ENCODE measurements at regions not wholly inside any gene's neighbourhood (a gene's known extent, or its start where the extent isn't known, plus 50 kb on each side); places are given as distances from the start of the nearest gene placed in this dataset.

DNA sequence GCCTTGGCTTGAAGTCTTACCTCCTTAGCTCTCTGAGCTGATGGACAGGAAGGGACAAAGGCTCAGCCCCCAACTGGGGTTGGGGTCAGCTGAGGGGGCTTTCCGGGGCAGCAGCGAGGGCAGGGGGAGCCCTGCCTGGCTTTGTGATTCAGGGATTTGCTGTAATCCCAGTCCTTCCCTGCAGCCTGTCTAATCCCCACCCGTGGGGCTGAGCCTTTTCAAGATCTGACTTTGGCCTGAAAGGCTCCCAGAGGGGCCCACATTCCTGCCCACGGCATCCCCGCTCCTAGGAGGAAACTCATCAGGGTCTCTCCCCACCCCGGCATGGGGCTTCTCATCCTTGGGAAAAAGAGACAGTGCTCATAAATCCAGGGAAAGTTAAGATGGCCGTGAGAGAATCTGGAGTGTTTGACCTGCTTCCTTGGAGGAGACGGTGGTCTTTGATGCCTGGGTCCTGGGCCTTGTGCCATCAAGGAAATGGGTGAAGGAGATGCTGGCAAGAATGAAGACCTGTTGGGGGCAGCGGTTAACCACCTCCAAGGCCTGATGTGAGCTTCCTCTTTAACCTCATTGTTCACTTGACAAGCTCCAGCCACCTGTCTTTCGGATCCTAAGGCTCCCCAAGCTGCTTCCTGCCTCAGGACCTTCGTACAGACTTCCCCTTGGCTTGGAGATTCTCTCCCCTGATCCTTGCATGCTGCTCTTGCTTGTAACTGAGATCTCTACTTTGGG lies 83.1 kb upstream of the WNT4 start:
- Histone ChIP-seq H3K27ac (ENCODE audit: low read depth in 1 of 2, low read length in 2 of 2) (no peak overlapping the region), H3K4me1 (ENCODE audit: control insufficient read depth in 1 of 2, insufficient read depth in 2 of 2, low read length in 2 of 2) (no peaks in the 10 kb centered on the region), H3K27me3 (ENCODE audit: control insufficient read depth in 1 of 2, insufficient read depth in 2 of 2, low read length in 1 of 2) (no peaks in the 10 kb centered on the region), H3K36me3 (ENCODE audit: control insufficient read depth in 1 of 2, insufficient read depth in 2 of 2, low read length in 1 of 2) (no peaks in the 10 kb centered on the region), H3K4me3 (ENCODE audit: low read length in 2 of 2) (no peak overlapping the region), H3K9me3 (ENCODE audit: control insufficient read depth, low read length) (peaks cover 7% of the 10 kb centered on the region)
- intact Hi-C loops (cut with DNase I): no loop called here
- ATAC-seq (ENCODE audit: low FRiP score) (no peak), DNase-seq (no peak)
- WGBS, 2 donors: 54 to 55% methylated on average over 11 of the region's 11 CpGs

DNA sequence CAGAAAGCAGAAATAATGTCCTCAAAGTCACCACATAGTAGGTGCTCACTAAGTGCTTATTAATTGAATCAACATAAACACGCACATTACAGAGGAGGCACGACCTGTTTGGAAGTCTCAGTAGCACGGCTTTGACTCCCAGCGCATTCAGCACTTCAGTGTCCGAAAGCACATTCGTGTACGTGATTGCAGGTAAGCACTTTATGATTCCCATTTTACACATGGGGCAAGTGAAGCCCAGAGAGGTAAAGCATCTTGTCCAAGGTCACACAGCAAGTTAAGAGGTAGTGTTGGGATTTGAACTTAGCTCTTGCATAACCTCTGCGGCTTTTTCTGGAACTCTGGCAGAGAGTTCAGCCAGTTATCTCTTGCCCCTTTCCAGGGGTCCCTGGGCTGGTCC lies 85.2 kb upstream of the WNT4 start:
- Histone ChIP-seq H3K27me3 (ENCODE audit: control insufficient read depth in 1 of 2, insufficient read depth in 2 of 2, low read length in 1 of 2) (no peaks in the 10 kb centered on the region), H3K4me1 (ENCODE audit: control insufficient read depth in 1 of 2, insufficient read depth in 2 of 2, low read length in 2 of 2) (no peaks in the 10 kb centered on the region), H3K36me3 (ENCODE audit: control insufficient read depth in 1 of 2, insufficient read depth in 2 of 2, low read length in 1 of 2) (no peaks in the 10 kb centered on the region), H3K9me3 (ENCODE audit: control insufficient read depth, low read length) (peaks cover 4% of the 10 kb centered on the region), H3K27ac (ENCODE audit: low read depth in 1 of 2, low read length in 2 of 2) (no peak overlapping the region), H3K4me3 (ENCODE audit: low read length in 2 of 2) (no peak overlapping the region)
- WGBS, 2 donors: 83 to 89% methylated on average over 8 of the region's 8 CpGs
- DNase-seq (no peak), ATAC-seq (ENCODE audit: low FRiP score) (no peak)
- intact Hi-C loops (cut with DNase I): no loop called here

DNA sequence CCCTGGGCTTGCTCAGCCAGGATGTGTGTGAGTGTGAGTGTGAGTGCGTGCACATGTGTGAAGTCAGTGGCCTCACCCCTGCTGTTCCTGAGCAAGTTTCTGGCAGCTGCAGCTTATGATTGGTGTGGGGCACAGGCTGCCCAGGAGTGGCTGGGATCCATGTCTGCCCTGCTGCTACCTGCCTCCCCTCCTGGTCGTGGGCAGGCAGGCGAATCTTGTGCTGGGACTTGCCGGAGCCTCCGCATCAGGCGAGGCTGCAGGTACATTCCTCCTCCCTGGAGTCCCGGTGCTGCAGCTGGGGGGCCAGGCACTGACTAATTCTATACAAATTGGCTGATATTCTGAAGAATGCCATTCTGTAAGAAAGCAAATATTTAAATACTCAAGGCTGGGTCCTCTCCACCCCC lies 85.6 kb upstream of the WNT4 start:
- no peaks in the 10 kb centered on the region for H3K36me3 ChIP-seq (ENCODE audit: control insufficient read depth in 1 of 2, insufficient read depth in 2 of 2, low read length in 1 of 2)
- peaks cover 4% of the 10 kb centered on the region for H3K9me3 ChIP-seq (ENCODE audit: control insufficient read depth, low read length)
- WGBS, 2 donors: 55 to 57% methylated on average over 7 of the region's 7 CpGs
- no peaks in the 10 kb centered on the region for H3K4me1 ChIP-seq (ENCODE audit: control insufficient read depth in 1 of 2, insufficient read depth in 2 of 2, low read length in 2 of 2)
- no peak overlapping the region for H3K4me3 ChIP-seq (ENCODE audit: low read length in 2 of 2)
- intact Hi-C loops (cut with DNase I): no loop called here
- ATAC-seq (ENCODE audit: low FRiP score) (no peak), DNase-seq (no peak)
- H3K27me3 ChIP-seq (ENCODE audit: control insufficient read depth in 1 of 2, insufficient read depth in 2 of 2, low read length in 1 of 2): no peaks in the 10 kb centered on the region
- no peak overlapping the region for H3K27ac ChIP-seq (ENCODE audit: low read depth in 1 of 2, low read length in 2 of 2)

DNA sequence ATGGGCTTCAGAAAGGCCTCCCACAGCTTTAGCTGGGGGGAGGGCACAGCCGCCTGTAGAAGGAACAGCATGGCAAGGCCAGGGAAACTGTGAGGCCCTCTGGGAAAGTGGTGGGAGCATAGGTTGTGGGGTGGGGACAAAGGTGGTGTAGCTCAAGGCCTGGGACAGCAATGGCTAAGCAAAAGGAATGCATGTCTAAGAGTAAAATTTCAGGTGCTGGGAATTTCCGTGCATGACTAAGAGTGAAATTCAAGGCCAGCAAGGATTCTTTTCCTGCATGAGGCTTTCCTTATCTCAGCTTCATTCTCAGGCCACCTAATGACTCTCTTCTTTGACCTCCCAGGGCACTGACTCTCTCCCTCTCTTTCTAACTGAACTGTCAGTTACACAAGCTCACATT lies 86.5 kb upstream of the WNT4 start:
- ATAC-seq (ENCODE audit: low FRiP score): no peak
- no peak for DNase-seq
- intact Hi-C loops (cut with DNase I): no loop called here
- H3K27me3 ChIP-seq (ENCODE audit: control insufficient read depth in 1 of 2, insufficient read depth in 2 of 2, low read length in 1 of 2): no peaks in the 10 kb centered on the region
- no peaks in the 10 kb centered on the region for H3K4me1 ChIP-seq (ENCODE audit: control insufficient read depth in 1 of 2, insufficient read depth in 2 of 2, low read length in 2 of 2)
- peaks cover 3% of the 10 kb centered on the region for H3K9me3 ChIP-seq (ENCODE audit: control insufficient read depth, low read length)
- no peak overlapping the region for H3K27ac ChIP-seq (ENCODE audit: low read depth in 1 of 2, low read length in 2 of 2)
- 90 to 93% methylated on average over 2 of the region's 2 CpGs for WGBS, 2 donors
- no peak overlapping the region for H3K4me3 ChIP-seq (ENCODE audit: low read length in 2 of 2)
- no peaks in the 10 kb centered on the region for H3K36me3 ChIP-seq (ENCODE audit: control insufficient read depth in 1 of 2, insufficient read depth in 2 of 2, low read length in 1 of 2)

DNA sequence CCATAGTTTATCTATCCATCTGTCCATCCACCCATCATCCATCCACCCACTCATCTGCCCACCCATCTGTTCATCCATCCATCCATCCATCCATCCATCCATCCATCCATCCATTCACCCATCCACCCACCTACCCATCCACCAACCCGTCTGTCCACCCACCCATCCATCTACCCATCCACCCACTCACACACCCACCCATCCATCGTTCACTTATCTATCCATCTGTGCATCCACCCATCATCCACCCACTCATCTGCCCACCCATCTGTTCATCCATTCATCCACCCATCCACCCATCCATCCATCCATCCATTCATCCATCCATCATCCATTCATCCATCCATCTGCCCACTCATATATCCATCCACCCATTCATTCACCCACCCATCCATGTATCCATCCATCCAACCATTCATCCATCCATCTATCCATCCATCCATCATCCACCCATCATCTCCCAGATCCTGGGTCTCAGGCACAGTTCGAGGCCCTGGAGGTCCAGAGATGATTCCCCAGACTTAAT lies 88.2 kb upstream of the WNT4 start:
- no peak for ATAC-seq (ENCODE audit: low FRiP score)
- no peak for DNase-seq
- intact Hi-C loops (cut with DNase I): no loop called here
- Histone ChIP-seq H3K4me3 (ENCODE audit: low read length in 2 of 2) (no peak overlapping the region), H3K4me1 (ENCODE audit: control insufficient read depth in 1 of 2, insufficient read depth in 2 of 2, low read length in 2 of 2) (no peaks in the 10 kb centered on the region), H3K36me3 (ENCODE audit: control insufficient read depth in 1 of 2, insufficient read depth in 2 of 2, low read length in 1 of 2) (no peaks in the 10 kb centered on the region), H3K9me3 (ENCODE audit: control insufficient read depth, low read length) (no peaks in the 10 kb centered on the region), H3K27ac (ENCODE audit: low read depth in 1 of 2, low read length in 2 of 2) (no peak overlapping the region), H3K27me3 (ENCODE audit: control insufficient read depth in 1 of 2, insufficient read depth in 2 of 2, low read length in 1 of 2) (no peaks in the 10 kb centered on the region)
- WGBS, 2 donors: 86 to 92% methylated on average over 3 of the region's 3 CpGs

DNA sequence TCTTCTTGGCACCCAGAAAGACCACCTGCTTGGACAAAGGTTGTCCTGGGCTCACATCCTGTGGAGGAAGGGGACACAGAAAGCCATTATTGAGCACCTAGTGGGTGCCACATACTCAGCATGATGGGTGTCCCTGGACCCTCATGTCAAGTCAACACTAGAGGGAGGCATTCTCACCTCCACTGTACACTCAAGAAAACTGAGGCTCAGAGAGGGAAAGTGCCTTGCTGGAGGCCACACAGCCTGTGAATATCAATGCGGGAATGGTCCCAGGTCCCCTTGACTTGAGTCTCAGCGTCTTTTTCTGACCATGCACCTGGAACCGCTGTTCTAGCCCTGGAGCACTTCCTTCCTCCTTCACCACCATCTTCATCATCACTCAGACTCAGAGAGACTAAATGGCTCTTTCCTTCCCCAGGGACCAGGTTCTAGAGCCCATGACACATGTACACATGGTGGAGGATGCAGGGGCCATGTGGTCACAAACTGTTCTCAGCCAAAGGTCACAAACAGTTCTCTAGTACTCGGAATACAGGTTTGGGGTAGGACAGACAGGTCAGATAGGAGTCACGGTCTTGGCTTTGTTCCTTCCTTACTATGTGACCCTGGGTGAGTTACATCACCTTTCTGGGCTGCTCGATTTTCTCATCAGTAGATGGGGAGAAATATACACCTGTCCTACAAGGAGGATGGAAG lies 89.2 kb upstream of the WNT4 start:
- Histone ChIP-seq H3K4me3 (ENCODE audit: low read length in 2 of 2) (no peak overlapping the region), H3K9me3 (ENCODE audit: control insufficient read depth, low read length) (no peaks in the 10 kb centered on the region), H3K36me3 (ENCODE audit: control insufficient read depth in 1 of 2, insufficient read depth in 2 of 2, low read length in 1 of 2) (no peaks in the 10 kb centered on the region), H3K4me1 (ENCODE audit: control insufficient read depth in 1 of 2, insufficient read depth in 2 of 2, low read length in 2 of 2) (no peaks in the 10 kb centered on the region), H3K27ac (ENCODE audit: low read depth in 1 of 2, low read length in 2 of 2) (no peak overlapping the region), H3K27me3 (ENCODE audit: control insufficient read depth in 1 of 2, insufficient read depth in 2 of 2, low read length in 1 of 2) (no peaks in the 10 kb centered on the region)
- DNase-seq (no peak), ATAC-seq (ENCODE audit: low FRiP score) (no peak)
- 80 to 83% methylated on average over 6 of the region's 6 CpGs for WGBS, 2 donors
- intact Hi-C loops (cut with DNase I): no loop called here

DNA sequence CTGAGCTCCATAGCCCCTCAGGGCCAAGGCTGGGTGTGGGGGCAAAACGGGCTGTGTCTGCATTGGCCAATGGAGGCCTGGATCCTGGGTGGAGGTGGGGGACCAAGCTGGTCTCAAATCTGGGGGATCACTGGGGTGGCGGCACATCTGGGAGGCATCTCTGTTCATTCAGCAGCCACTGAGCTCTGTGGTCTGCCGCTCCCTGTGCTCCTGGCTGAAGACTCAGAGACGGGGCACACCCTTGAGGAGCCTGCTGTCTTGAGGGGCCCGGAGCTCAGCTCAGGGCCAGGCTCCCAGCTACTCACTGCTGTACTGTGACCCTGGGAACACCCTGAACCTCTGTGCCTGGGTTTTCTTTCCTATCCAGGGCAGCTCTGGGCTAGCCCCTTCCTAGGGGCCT lies 90.3 kb upstream of the WNT4 start:
- ATAC-seq (ENCODE audit: low FRiP score): peak; percentile 9
- intact Hi-C loops (cut with DNase I): no loop called here
- 92 to 93% methylated on average over 5 of the region's 5 CpGs for WGBS, 2 donors
- no peaks in the 10 kb centered on the region for H3K27me3 ChIP-seq (ENCODE audit: control insufficient read depth in 1 of 2, insufficient read depth in 2 of 2, low read length in 1 of 2)
- no peaks in the 10 kb centered on the region for H3K9me3 ChIP-seq (ENCODE audit: control insufficient read depth, low read length)
- no peak overlapping the region for H3K27ac ChIP-seq (ENCODE audit: low read depth in 1 of 2, low read length in 2 of 2)
- no peaks in the 10 kb centered on the region for H3K4me1 ChIP-seq (ENCODE audit: control insufficient read depth in 1 of 2, insufficient read depth in 2 of 2, low read length in 2 of 2)
- no peaks in the 10 kb centered on the region for H3K36me3 ChIP-seq (ENCODE audit: control insufficient read depth in 1 of 2, insufficient read depth in 2 of 2, low read length in 1 of 2)
- DNase-seq: no peak
- H3K4me3 ChIP-seq (ENCODE audit: low read length in 2 of 2): no peak overlapping the region

DNA sequence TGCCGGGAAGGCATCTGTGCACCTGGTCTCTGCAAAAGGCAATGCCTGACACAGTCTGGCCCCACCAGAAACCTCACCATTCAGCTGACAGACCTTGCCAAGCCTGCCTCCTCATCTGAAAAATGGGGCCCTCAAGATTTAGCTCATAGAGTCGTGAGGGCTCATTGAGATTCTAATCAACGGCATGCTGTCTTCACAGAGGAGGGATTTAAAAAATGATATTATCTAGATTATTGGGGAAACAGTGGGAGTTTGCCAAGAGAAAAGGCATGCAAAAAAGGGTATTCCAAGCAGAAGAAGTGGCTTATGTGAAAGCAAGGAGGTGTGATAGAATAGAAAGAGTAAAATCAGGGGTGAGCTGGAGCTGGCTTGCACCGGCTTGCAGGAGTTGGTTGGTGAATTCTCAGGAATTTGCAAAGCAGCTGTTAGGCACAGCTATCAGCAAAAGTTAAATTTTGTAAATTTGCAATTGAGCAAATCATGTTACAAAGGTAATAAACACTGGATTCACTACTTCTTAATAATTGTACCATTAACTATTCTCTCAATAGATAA lies 91.7 kb upstream of the WNT4 start:
- Histone ChIP-seq H3K9me3 (ENCODE audit: control insufficient read depth, low read length) (no peaks in the 10 kb centered on the region), H3K4me3 (ENCODE audit: low read length in 2 of 2) (no peak overlapping the region), H3K27me3 (ENCODE audit: control insufficient read depth in 1 of 2, insufficient read depth in 2 of 2, low read length in 1 of 2) (no peaks in the 10 kb centered on the region), H3K27ac (ENCODE audit: low read depth in 1 of 2, low read length in 2 of 2) (no peak overlapping the region), H3K36me3 (ENCODE audit: control insufficient read depth in 1 of 2, insufficient read depth in 2 of 2, low read length in 1 of 2) (no peaks in the 10 kb centered on the region), H3K4me1 (ENCODE audit: control insufficient read depth in 1 of 2, insufficient read depth in 2 of 2, low read length in 2 of 2) (no peaks in the 10 kb centered on the region)
- 41 to 44% methylated on average over 4 of the region's 4 CpGs for WGBS, 2 donors
- DNase-seq (no peak), ATAC-seq (ENCODE audit: low FRiP score) (no peak)
- intact Hi-C loops (cut with DNase I): no loop called here

DNA sequence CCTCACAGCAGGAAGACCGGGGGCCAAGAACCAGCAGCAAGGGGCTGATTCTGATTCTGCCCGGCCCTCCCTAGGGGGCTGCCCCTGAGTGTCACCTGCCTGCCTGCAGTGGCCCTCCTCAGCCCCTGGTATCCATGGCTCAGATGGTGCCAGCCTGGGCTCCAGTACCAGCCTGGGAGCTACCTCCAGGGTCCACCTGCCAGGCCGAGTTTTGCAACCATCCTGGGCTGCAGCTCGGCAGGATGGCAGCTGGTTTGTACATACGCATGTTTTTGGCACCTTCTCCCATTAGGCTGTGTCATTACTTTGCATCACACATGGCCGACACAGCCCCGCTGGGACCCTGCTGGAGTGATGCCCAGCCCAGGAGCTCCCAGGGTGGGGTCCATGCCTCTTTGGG lies 93.3 kb upstream of the WNT4 start:
- Histone ChIP-seq H3K36me3 (ENCODE audit: control insufficient read depth in 1 of 2, insufficient read depth in 2 of 2, low read length in 1 of 2) (no peaks in the 10 kb centered on the region), H3K4me3 (ENCODE audit: low read length in 2 of 2) (no peak overlapping the region), H3K9me3 (ENCODE audit: control insufficient read depth, low read length) (no peaks in the 10 kb centered on the region), H3K27ac (ENCODE audit: low read depth in 1 of 2, low read length in 2 of 2) (no peak overlapping the region), H3K27me3 (ENCODE audit: control insufficient read depth in 1 of 2, insufficient read depth in 2 of 2, low read length in 1 of 2) (no peaks in the 10 kb centered on the region), H3K4me1 (ENCODE audit: control insufficient read depth in 1 of 2, insufficient read depth in 2 of 2, low read length in 2 of 2) (no peaks in the 10 kb centered on the region)
- intact Hi-C loops (cut with DNase I): no loop called here
- 26 to 27% methylated on average over 7 of the region's 7 CpGs for WGBS, 2 donors
- DNase-seq (no peak), ATAC-seq (ENCODE audit: low FRiP score) (no peak)

Data from aorta (tissue), 5 donors.